ENCODE measurements at regions not wholly inside any gene's neighbourhood (a gene's known extent, or its start where the extent isn't known, plus 50 kb on each side); places are given as distances from the start of the nearest gene placed in this dataset.
A peak's percentile ranks its signal among the peaks of the same experiment; 100 is the strongest.

DNA sequence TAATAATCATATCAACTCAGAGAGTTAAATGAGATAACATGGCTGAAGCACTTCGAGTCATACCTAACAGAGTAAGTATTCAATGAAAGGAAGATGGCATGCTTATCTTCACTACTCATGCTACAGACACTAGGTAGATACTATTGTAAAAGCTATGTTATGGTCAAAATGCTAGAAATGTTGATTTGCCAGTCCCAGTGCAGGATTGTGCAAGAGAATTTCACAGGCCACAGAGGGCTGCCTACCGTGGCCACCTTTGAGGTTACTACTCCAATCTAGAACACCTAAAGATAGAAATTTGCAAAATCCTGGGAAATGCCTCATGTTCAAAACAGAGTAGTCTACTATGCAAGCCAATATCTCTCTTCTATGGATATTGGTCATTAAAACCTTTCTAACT lies 75.3 kb upstream of the PLEKHG7 start:
- no peak for DNase-seq (ENCODE audit: insufficient read length)
- no peak for FAIRE-seq
- no peak for TF ChIP-seq POLR2A (IDR thresholded peaks at IDR 0.05; ENCODE audit: low read depth, low read length)
- TF ChIP-seq TAF1 (IDR thresholded peaks at IDR 0.05; ENCODE audit: borderline replicate concordance, low read depth, low read length) = no peak
- TF ChIP-seq POLR2AphosphoS5 (IDR thresholded peaks at IDR 0.05; ENCODE audit: low read depth, low read length) = no peak

GRCh38 chr12:92625639-92626310 lies 77.0 kb upstream of the PLEKHG7 start:
- DNase-seq (ENCODE audit: insufficient read length) (no peak), FAIRE-seq (peak; percentile 53)
- TF ChIP-seq POLR2AphosphoS5 (IDR thresholded peaks at IDR 0.05; ENCODE audit: low read depth, low read length) = no peak
- no peak for TF ChIP-seq TAF1 (IDR thresholded peaks at IDR 0.05; ENCODE audit: borderline replicate concordance, low read depth, low read length)
- TF ChIP-seq POLR2A (IDR thresholded peaks at IDR 0.05; ENCODE audit: low read depth, low read length) = no peak

- DNase-seq (ENCODE audit: insufficient read length) = no peak
- TF ChIP-seq POLR2A (IDR thresholded peaks at IDR 0.05; ENCODE audit: low read depth, low read length) (no peak), TAF1 (IDR thresholded peaks at IDR 0.05; ENCODE audit: borderline replicate concordance, low read depth, low read length) (no peak), POLR2AphosphoS5 (IDR thresholded peaks at IDR 0.05; ENCODE audit: low read depth, low read length) (no peak)
- no peak for FAIRE-seq
Measured at GRCh38 chr12:92624236-92624635, 78.6 kb upstream of the PLEKHG7 start.

GRCh38 chr12:92623386-92623785 lies 79.4 kb upstream of the PLEKHG7 start:
- DNase-seq (ENCODE audit: insufficient read length) (no peak), FAIRE-seq (no peak)
- TF ChIP-seq POLR2A (IDR thresholded peaks at IDR 0.05; ENCODE audit: low read depth, low read length) = no peak
- no peak for TF ChIP-seq TAF1 (IDR thresholded peaks at IDR 0.05; ENCODE audit: borderline replicate concordance, low read depth, low read length)
- TF ChIP-seq POLR2AphosphoS5 (IDR thresholded peaks at IDR 0.05; ENCODE audit: low read depth, low read length) = no peak

- FAIRE-seq = no peak
- DNase-seq (ENCODE audit: insufficient read length) = no peak
Measured at GRCh38 chr12:92621833-92622232, 81.0 kb upstream of the PLEKHG7 start.

DNA sequence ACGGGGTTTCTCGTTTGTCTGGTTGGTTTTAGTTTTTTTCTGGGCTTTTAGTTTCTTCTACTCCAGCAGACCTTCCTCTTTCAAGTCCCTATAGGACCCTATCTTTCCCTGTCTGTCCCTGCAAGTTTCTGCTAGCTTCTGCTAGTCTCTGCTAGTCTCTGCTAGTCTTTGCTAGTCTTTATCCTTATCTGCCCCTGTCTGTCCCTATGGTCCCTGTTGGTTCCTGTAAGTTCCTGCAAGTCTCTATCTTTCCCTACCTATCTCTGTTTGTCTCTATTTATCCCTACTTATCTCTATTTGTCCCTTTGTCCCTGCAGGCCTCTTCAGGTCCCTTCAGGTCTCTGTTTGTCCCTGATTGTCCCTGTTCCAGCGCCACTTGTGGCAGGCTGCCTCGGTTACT lies 81.5 kb upstream of the PLEKHG7 start:
- TF ChIP-seq POLR2A (IDR thresholded peaks at IDR 0.05; ENCODE audit: low read depth, low read length) (no peak), POLR2AphosphoS5 (IDR thresholded peaks at IDR 0.05; ENCODE audit: low read depth, low read length) (no peak), TAF1 (IDR thresholded peaks at IDR 0.05; ENCODE audit: borderline replicate concordance, low read depth, low read length) (no peak)
- no peak for FAIRE-seq
- no peak for DNase-seq (ENCODE audit: insufficient read length)

More at GRCh38 chr12:92621833-92622232, 81.0 kb upstream of the PLEKHG7 start:
- TF ChIP-seq POLR2AphosphoS5 (IDR thresholded peaks at IDR 0.05; ENCODE audit: low read depth, low read length) (no peak), TAF1 (IDR thresholded peaks at IDR 0.05; ENCODE audit: borderline replicate concordance, low read depth, low read length) (no peak), POLR2A (IDR thresholded peaks at IDR 0.05; ENCODE audit: low read depth, low read length) (no peak)

- FAIRE-seq = no peak
Measured at GRCh38 chr12:92619730-92620684, 82.8 kb upstream of the PLEKHG7 start.

GRCh38 chr12:92619026-92619425 lies 83.8 kb upstream of the PLEKHG7 start:
- DNase-seq (ENCODE audit: insufficient read length) (no peak), FAIRE-seq (no peak)
- no peak for TF ChIP-seq POLR2A (IDR thresholded peaks at IDR 0.05; ENCODE audit: low read depth, low read length)
- no peak for TF ChIP-seq TAF1 (IDR thresholded peaks at IDR 0.05; ENCODE audit: borderline replicate concordance, low read depth, low read length)
- no peak for TF ChIP-seq POLR2AphosphoS5 (IDR thresholded peaks at IDR 0.05; ENCODE audit: low read depth, low read length)

More at GRCh38 chr12:92619730-92620684, 82.8 kb upstream of the PLEKHG7 start:
- TF ChIP-seq TAF1 (IDR thresholded peaks at IDR 0.05; ENCODE audit: borderline replicate concordance, low read depth, low read length) (no peak), POLR2AphosphoS5 (IDR thresholded peaks at IDR 0.05; ENCODE audit: low read depth, low read length) (no peak), POLR2A (IDR thresholded peaks at IDR 0.05; ENCODE audit: low read depth, low read length) (no peak)
- DNase-seq (ENCODE audit: insufficient read length) = no peak

GRCh38 chr12:92615703-92616102 lies 87.1 kb upstream of the PLEKHG7 start:
- FAIRE-seq (no peak), DNase-seq (ENCODE audit: insufficient read length) (no peak)
- TF ChIP-seq POLR2A (IDR thresholded peaks at IDR 0.05; ENCODE audit: low read depth, low read length) (no peak), TAF1 (IDR thresholded peaks at IDR 0.05; ENCODE audit: borderline replicate concordance, low read depth, low read length) (no peak), POLR2AphosphoS5 (IDR thresholded peaks at IDR 0.05; ENCODE audit: low read depth, low read length) (no peak)

DNA sequence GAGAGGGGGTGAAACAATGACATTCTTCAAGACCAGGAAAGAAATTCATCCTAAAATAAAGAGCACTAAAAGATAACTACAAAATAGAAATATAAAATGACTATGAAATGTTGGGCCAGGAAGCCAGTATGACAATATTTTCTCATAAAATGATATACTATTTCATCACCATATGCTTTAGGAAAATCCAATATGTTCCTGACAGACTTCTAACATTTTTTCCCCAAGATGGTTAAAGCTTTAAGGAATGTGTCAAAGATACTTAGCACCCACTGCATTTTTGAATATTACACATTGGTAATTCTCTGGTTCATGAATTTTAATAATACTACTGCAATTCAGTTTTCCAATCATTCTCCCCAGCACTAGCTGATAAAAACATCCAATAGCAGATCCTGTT lies 87.7 kb upstream of the PLEKHG7 start:
- no peak for DNase-seq (ENCODE audit: insufficient read length)
- TF ChIP-seq TAF1 (IDR thresholded peaks at IDR 0.05; ENCODE audit: borderline replicate concordance, low read depth, low read length) = no peak
- TF ChIP-seq POLR2AphosphoS5 (IDR thresholded peaks at IDR 0.05; ENCODE audit: low read depth, low read length) = no peak
- no peak for TF ChIP-seq POLR2A (IDR thresholded peaks at IDR 0.05; ENCODE audit: low read depth, low read length)
- no peak for FAIRE-seq

- DNase-seq (ENCODE audit: insufficient read length) (no peak), FAIRE-seq (no peak)
- TF ChIP-seq TAF1 (IDR thresholded peaks at IDR 0.05; ENCODE audit: borderline replicate concordance, low read depth, low read length) = no peak
- TF ChIP-seq POLR2AphosphoS5 (IDR thresholded peaks at IDR 0.05; ENCODE audit: low read depth, low read length) = no peak
- no peak for TF ChIP-seq POLR2A (IDR thresholded peaks at IDR 0.05; ENCODE audit: low read depth, low read length)
Measured at GRCh38 chr12:92614502-92614901, 88.3 kb upstream of the PLEKHG7 start.
